K562 (cell line): ENCODE measurements at regions not wholly inside any gene's neighbourhood (a gene's known extent, or its start where the extent isn't known, plus 50 kb on each side); places are given as distances from the start of the nearest gene placed in this dataset.

Experiments
- ATAC-seq: fragments of 200-7000 bp; cut with Tn5 transposase; 3 replicates; pipeline ENCODE4 v1.9.1; 2020; ENCODE audit warnings: moderate library complexity
- BruUV-seq: library from RNA; stranded (reverse); fragments of 400-500 nt; replicated peaks from 2 replicates; lab custom pipeline; 2021; lab: Mats Ljungman, UMichigan
- CTCF ChIA-PET: fragments of 300-600 bp; formaldehyde crosslinking; extraction: SDS; loops from one replicate; lab custom pipeline; 2021; ENCODE audit warnings: low intra/inter-chr PET ratio; lab: Yijun Ruan, JAX
- POLR2A ChIA-PET: fragments of 300-600, 350-650 bp; sonication (Branson Sonifier 250); formaldehyde crosslinking; extraction: SDS; loops from one replicate; lab custom pipeline; 2021; ENCODE audit warnings: antibody characterized with exemption, inconsistent platforms; lab: Yijun Ruan, JAX
- DNase-seq, 4 experiments: peaks; one replicate each; pipeline versions ENCODE4 v3.0.0 to v3.0.0-alpha.2; 2011 to 2018; ENCODE audit warnings: low spot score in 3 of 4, mixed read lengths in 3 of 4; ENCODE audit errors: extremely low read depth in 1 of 4
- FAIRE-seq: peaks from 2 replicates; lab custom pipeline; 2011; peaks lifted over from hg19 to GRCh38; lab: Jason Lieb, UNC
- H2AFZ ChIP-seq: 2 replicates; pipeline ENCODE4 v1.6.0; 2011; ENCODE audit warnings: low read depth, low read length, control low read depth, inconsistent platforms
- H3K27ac ChIP-seq: fragments of 200-600 bp; 3 replicates; pipeline ENCODE4 v1.8.0; 2011; ENCODE audit warnings: low read depth, mild to moderate bottlenecking, control low read depth, inconsistent platforms, low read length, moderate library complexity, mixed read lengths; ENCODE audit errors: extremely low read depth
- H3K27me3 ChIP-seq, 2 experiments: fragments of 300-600 bp in 1 of 2; 2 replicates in 1 of 2; 3 replicates in 1 of 2; pipeline versions ENCODE4 v1.6.0 to v1.8.0; 2011; ENCODE audit warnings: inconsistent platforms in 2 of 2, low read length in 2 of 2, mild to moderate bottlenecking in 1 of 2, mixed read lengths in 1 of 2, moderate library complexity in 1 of 2; ENCODE audit not compliant: control insufficient read depth in 2 of 2, insufficient read depth in 2 of 2
- H3K36me3 ChIP-seq: fragments of 300-600 bp; 3 replicates; pipeline ENCODE4 v1.8.0; 2011; ENCODE audit warnings: mild to moderate bottlenecking, low read length, inconsistent platforms; ENCODE audit not compliant: control insufficient read depth, insufficient read depth
- H3K4me1 ChIP-seq, 2 experiments: fragments of 200-600 bp in 1 of 2; replicated peaks in 1 of 2; 2 replicates in 1 of 2; 3 replicates in 1 of 2; pipeline versions ENCODE4 v1.5.1 to v1.8.0; 2011; ENCODE audit warnings: inconsistent platforms in 2 of 2, low read length in 2 of 2, mild to moderate bottlenecking in 1 of 2, mixed read lengths in 1 of 2, moderate library complexity in 1 of 2; ENCODE audit not compliant: control insufficient read depth in 2 of 2, insufficient read depth in 2 of 2
- H3K4me2 ChIP-seq: 2 replicates; pipeline ENCODE4 v1.6.1; 2011; ENCODE audit warnings: low read length, control low read depth, inconsistent platforms, mixed read lengths; ENCODE audit not compliant: insufficient read depth
- H3K4me3 ChIP-seq: fragments of 200-600 bp; sonication (generic), shearing (Covaris generic); 2 replicates; pipeline ENCODE4 v1.5.1; 2016; ENCODE audit warnings: control low read depth, inconsistent platforms
- H3K79me2 ChIP-seq: fragments of 200-600 bp; 3 replicates; pipeline ENCODE4 v1.8.0; 2011; ENCODE audit warnings: low read length, inconsistent platforms; ENCODE audit not compliant: control insufficient read depth, insufficient read depth
- H3K9ac ChIP-seq, 2 experiments: 2 replicates each; pipeline versions ENCODE4 v1.6.0 to v1.6.1; 2011; ENCODE audit warnings: low read depth in 2 of 2, low read length in 2 of 2, control low read depth in 1 of 2, inconsistent platforms in 1 of 2, mild to moderate bottlenecking in 1 of 2, mixed read lengths in 1 of 2; ENCODE audit not compliant: insufficient read depth in 1 of 2
- H3K9me1 ChIP-seq: one replicate; pipeline ENCODE4 v1.6.0; 2011; ENCODE audit warnings: inconsistent platforms, mild to moderate bottlenecking, low read length, moderate library complexity; ENCODE audit not compliant: control insufficient read depth, insufficient read depth
- H3K9me3 ChIP-seq: replicated peaks from 2 replicates; pipeline ENCODE4 v1.5.1; 2011; ENCODE audit warnings: low read depth, low read length, inconsistent platforms; ENCODE audit not compliant: control insufficient read depth, insufficient read depth
- H4K20me1 ChIP-seq: replicated peaks from 2 replicates; pipeline ENCODE4 v1.6.1; 2011; ENCODE audit warnings: low read length, inconsistent platforms, mixed read lengths; ENCODE audit not compliant: control insufficient read depth, insufficient read depth
- ARID4B ChIP-seq: sonication (generic); formaldehyde crosslinking; IDR thresholded peaks from 2 replicates; pipeline ENCODE4 v1.8.0; 2022; ENCODE audit warnings: mild to moderate bottlenecking, missing genetic modification reagents
- DACH1 ChIP-seq: fragments of 450-650 bp; IDR thresholded peaks from 2 replicates; pipeline ENCODE4 v1.6.1; 2018; ENCODE audit not compliant: partially characterized antibody
- ERF ChIP-seq: fragments of 450-650 bp; formaldehyde crosslinking; IDR thresholded peaks from 2 replicates; pipeline ENCODE4 v1.4.0; 2020; ENCODE audit warnings: mild to moderate bottlenecking, mixed read lengths
- HDAC1 ChIP-seq, 2 experiments: fragments of 450-650 bp; IDR thresholded peaks; 2 replicates each; pipeline ENCODE4 v1.6.1; 2016 to 2017; ENCODE audit warnings: inconsistent platforms in 1 of 2, mild to moderate bottlenecking in 1 of 2, moderate library complexity in 1 of 2
- MAFG ChIP-seq: fragments of 450-650 bp; conservative IDR thresholded peaks from 2 replicates; pipeline ENCODE4 v1.6.1; 2016; ENCODE audit warnings: missing genetic modification characterization, missing compliant biosample characterization
- MNT ChIP-seq, 2 experiments: fragments of 450-650 bp; conservative IDR thresholded peaks; 2 replicates each; pipeline ENCODE4 v1.6.1; 2017; ENCODE audit warnings: mild to moderate bottlenecking in 2 of 2, moderate library complexity in 2 of 2
- SAP30 ChIP-seq: fragments of 200-600 bp; sonication (generic); IDR thresholded peaks from 2 replicates; pipeline ENCODE4 v1.6.1; 2012; ENCODE audit warnings: borderline replicate concordance, low read depth, mild to moderate bottlenecking, moderate library complexity, low read length, control low read depth, inconsistent platforms; ENCODE audit not compliant: insufficient read depth, poor library complexity, severe bottlenecking
- SREBF1 ChIP-seq: fragments of 150-350 bp; IDR thresholded peaks from 2 replicates; pipeline ENCODE4 v1.6.1; 2014; ENCODE audit warnings: antibody characterized with exemption, low read depth, low read length, borderline replicate concordance
- WGBS: fragments of 100-300 bp; shearing (Covaris generic); methylation state at CpG from one replicate; pipeline ENCODE4 v1.1.6; 2016; ENCODE audit warnings: low coverage, mixed read lengths; ENCODE audit not compliant: insufficient coverage; ENCODE audit errors: missing lambda C conversion rate; 5-methylcytosine and 5-hydroxymethylcytosine counted together
- in situ Hi-C: fragments of 300-500 bp; cut with MboI; formaldehyde crosslinking; loops from 4 replicates; pipeline ENCODE4 v1.15.0; 2018; ENCODE audit warnings: inconsistent platforms, mixed read lengths
- intact Hi-C: fragments of 100-400 bp; cut with micrococcal nuclease; formaldehyde crosslinking; loops from 2 replicates; pipeline ENCODE4 v1.14.2; 2022
- TF ChIP-seq, protein P1 (sequence below): sonication (generic); formaldehyde crosslinking; IDR thresholded peaks from 2 replicates; pipeline ENCODE4 v1.8.1; 2023; ENCODE audit warnings: mild to moderate bottlenecking, missing genetic modification reagents, moderate library complexity

- no peak overlapping the region for H3K27ac ChIP-seq
- 0% methylated on average over 1 of the region's 1 CpG for WGBS
- ATAC-seq = no peak
Measured at GRCh38 chr4:126221717-126222340, 907.1 kb downstream of the FAT4 start.

More at GRCh38 chr4:126221717-126222340, 907.1 kb downstream of the FAT4 start:
- no peak overlapping the region for H3K4me2 ChIP-seq
- FAIRE-seq = no peak
- no peaks in the 10 kb centered on the region for H3K9me3 ChIP-seq
- in situ Hi-C loops = no loop called here
- H3K4me1 ChIP-seq = no peaks in the 10 kb centered on the region
- H3K27me3 ChIP-seq = no peaks in the 10 kb centered on the region
- intact Hi-C loops = no loop called here
- no peak overlapping the region for H3K9ac ChIP-seq
- BruUV-seq = no TSS peak
- POLR2A ChIA-PET = no interaction called here
- TF ChIP-seq ARID4B (CRISPR knock-in tag) (no peak), ERF (CRISPR knock-in tag) (no peak), SAP30 (no peak), HDAC1 (IDR thresholded peaks at IDR 0.05) (no peak), MAFG (tag) (no peak), DACH1 (no peak), SREBF1 (no peak), MNT (conservative IDR thresholded peaks at IDR 0.05) (no peak)
- TF ChIP-seq, protein P1, sequence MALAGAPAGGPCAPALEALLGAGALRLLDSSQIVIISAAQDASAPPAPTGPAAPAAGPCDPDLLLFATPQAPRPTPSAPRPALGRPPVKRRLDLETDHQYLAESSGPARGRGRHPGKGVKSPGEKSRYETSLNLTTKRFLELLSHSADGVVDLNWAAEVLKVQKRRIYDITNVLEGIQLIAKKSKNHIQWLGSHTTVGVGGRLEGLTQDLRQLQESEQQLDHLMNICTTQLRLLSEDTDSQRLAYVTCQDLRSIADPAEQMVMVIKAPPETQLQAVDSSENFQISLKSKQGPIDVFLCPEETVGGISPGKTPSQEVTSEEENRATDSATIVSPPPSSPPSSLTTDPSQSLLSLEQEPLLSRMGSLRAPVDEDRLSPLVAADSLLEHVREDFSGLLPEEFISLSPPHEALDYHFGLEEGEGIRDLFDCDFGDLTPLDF (CRISPR knock-in tag) = no peak
- no peaks in the 10 kb centered on the region for H3K36me3 ChIP-seq
- H4K20me1 ChIP-seq = no peaks in the 10 kb centered on the region
- no peaks in the 10 kb centered on the region for H3K79me2 ChIP-seq
- H3K4me3 ChIP-seq = no peak overlapping the region
- no peak overlapping the region for H2AFZ ChIP-seq
- no peaks in the 10 kb centered on the region for H3K9me1 ChIP-seq
- CTCF ChIA-PET = no interaction called here
- DNase-seq = no peak
